HL-60/S4 (cell line): ENCODE measurements at regions not wholly inside any gene's neighbourhood (a gene's known extent, or its start where the extent isn't known, plus 50 kb on each side); places are given as distances from the start of the nearest gene placed in this dataset.

ENCODE experiments used
- in situ Hi-C: fragments of 300-500 bp; cut with MboI; formaldehyde crosslinking; loops from 2 replicates; pipeline ENCODE4 v1.14.3; 2022; ENCODE audit warnings: low sequenced_read_pairs

DNA sequence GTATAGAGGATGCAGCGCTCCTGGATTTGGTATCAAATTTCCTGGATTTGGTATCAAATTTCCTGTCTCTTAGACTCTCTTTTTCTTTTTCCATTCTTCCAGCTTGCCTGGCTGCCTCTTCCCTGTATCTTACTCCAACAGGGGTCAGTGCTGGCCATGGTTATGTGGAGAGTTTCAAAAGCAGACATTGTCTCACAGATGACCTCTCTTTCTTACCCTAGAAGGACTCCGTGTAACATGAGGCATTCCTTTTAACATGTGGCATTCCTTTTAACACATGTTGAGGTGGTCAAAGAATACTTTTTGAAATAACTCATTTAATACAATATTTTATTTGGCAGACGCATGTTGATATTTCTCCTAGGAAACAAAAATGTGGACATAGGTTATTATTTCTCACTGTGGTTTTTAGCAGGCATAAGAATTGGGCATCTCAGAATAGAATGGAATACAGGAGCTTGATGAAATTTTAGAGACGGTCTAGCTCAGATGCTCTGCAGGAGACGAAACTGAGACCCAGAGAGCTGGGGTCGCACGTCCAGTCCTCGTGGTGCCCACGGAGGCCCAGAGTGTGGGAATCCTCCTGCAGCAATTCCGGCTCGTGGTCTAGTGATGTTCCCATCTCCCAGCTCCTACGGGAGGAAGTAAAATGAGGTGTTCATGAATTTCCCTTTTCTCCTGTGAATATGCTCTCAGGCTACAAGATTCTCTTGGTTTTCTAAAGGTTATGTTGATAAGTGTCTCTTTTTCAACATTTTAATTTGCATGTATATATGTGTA lies 59.6 kb upstream of the PITRM1 start:
- in situ Hi-C loops = loop anchor here (25.0 kb wide), 1 partner anchor 1430 kb away; no protein-coding TSS in a partner anchor

- in situ Hi-C loops = loop anchor here (25.0 kb wide), 1 partner anchor 1432 kb away; no protein-coding TSS in a partner anchor
Observed at GRCh38 chr10:3229815-3230214, 57.2 kb upstream of the PITRM1 start.

- in situ Hi-C loops = loop anchor here (25.0 kb wide), 1 partner anchor 1434 kb away; no protein-coding TSS in a partner anchor
Observed at GRCh38 chr10:3228629-3228945, 56.0 kb upstream of the PITRM1 start.

DNA sequence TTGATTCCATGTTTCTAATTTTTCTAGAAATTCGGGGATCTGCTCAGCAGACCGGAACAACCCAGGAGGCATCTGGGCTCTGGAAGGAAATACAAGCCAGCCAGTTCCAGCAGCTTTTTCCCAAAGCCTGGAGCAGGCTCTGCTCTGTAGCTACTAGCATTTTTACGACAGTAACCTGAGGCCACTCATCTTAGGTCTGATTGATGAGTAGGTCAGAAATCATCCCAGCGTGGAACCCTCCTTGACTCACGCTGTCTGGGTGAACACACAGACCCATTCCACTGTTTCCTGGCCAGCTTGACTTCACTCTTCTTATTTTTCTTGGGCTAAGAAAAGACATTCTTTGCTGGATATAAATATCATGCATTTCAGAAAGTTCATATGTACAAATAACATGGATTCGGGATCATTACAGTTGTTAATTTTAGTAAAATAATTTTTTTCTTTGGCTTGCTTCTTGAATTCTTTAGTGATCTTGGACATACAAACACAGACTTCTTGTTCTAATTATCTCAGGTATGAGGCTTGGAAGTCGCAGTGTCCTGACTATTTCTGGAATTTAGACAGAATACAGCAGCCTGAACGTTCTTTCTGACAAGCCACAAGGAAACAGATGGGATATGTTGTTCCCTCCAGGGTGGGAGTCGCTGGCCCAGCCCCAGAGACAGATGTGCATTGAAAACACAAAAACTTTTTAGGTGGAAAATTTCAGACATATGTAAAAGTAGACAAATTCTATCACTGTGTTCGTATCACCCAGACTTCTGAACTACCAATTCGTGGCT lies 54.6 kb upstream of the PITRM1 start:
- in situ Hi-C loops = loop anchor here (25.0 kb wide), 1 partner anchor 1435 kb away; no protein-coding TSS in a partner anchor

DNA sequence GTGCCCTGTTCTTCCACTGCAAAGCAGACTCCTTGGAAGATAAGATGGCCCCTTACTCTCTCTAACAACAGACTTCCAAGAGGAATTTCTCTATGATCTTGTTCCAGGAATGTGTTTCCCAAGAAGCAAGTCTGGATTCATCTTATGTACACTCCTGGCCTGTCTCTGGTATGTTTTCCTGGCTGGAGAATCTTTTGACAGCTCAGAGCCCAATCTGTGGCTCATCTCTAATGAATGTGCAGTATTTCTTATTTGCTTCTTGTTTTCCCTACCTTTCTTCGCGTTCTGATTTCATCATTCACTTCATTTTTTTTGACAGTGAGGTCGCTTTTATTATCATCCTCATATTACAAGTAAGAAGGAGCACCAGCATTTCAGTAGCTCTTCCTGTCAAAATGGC lies 53.0 kb upstream of the PITRM1 start:
- in situ Hi-C loops = loop anchor here (25.0 kb wide), 1 partner anchor 1437 kb away; no protein-coding TSS in a partner anchor

- in situ Hi-C loops = loop anchor here (25.0 kb wide), 1 partner anchor 1538 kb away; no protein-coding TSS in a partner anchor
Observed at GRCh38 chr10:3224241-3224640, 51.7 kb upstream of the PITRM1 start.

GRCh38 chr10:3222626-3223025 lies 50.0 kb upstream of the PITRM1 start:
- in situ Hi-C loops = loop anchor here (25.0 kb wide), 1 partner anchor 1540 kb away; no protein-coding TSS in a partner anchor
